ENCODE measurements at regions not wholly inside any gene's neighbourhood (a gene's known extent, or its start where the extent isn't known, plus 50 kb on each side); places are given as distances from the start of the nearest gene placed in this dataset.
"Not testable (repeated sequence)": the region's sequence is repeated elsewhere in the genome, so short reads cannot be mapped to it uniquely, and the experiment has no call there.

- no peaks in the 10 kb centered on the region for H3K36me3 Mint-ChIP-seq (ENCODE audit: low read depth, unreplicated experiment)
- no peak overlapping the region for H2AFZ ChIP-seq (ENCODE audit: low read depth, low read length)
- no peaks in the 10 kb centered on the region for H3K27me3 ChIP-seq (ENCODE audit: insufficient read depth, low read length)
- no peak for TF ChIP-seq EZH2 (IDR thresholded peaks at IDR 0.05; ENCODE audit: insufficient read depth, low read length)
- TF ChIP-seq, protein P1, sequence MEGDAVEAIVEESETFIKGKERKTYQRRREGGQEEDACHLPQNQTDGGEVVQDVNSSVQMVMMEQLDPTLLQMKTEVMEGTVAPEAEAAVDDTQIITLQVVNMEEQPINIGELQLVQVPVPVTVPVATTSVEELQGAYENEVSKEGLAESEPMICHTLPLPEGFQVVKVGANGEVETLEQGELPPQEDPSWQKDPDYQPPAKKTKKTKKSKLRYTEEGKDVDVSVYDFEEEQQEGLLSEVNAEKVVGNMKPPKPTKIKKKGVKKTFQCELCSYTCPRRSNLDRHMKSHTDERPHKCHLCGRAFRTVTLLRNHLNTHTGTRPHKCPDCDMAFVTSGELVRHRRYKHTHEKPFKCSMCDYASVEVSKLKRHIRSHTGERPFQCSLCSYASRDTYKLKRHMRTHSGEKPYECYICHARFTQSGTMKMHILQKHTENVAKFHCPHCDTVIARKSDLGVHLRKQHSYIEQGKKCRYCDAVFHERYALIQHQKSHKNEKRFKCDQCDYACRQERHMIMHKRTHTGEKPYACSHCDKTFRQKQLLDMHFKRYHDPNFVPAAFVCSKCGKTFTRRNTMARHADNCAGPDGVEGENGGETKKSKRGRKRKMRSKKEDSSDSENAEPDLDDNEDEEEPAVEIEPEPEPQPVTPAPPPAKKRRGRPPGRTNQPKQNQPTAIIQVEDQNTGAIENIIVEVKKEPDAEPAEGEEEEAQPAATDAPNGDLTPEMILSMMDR (IDR thresholded peaks at IDR 0.05; ENCODE audit: insufficient read depth, low read depth, low read length), result no peak
- H3K79me2 ChIP-seq (ENCODE audit: insufficient read depth, low read length), result no peaks in the 10 kb centered on the region
- H3K36me3 ChIP-seq (ENCODE audit: insufficient read depth, low read length), result no peaks in the 10 kb centered on the region
- H3K4me1 Mint-ChIP-seq (ENCODE audit: low read depth, unreplicated experiment), result no peaks in the 10 kb centered on the region
- no peaks in the 10 kb centered on the region for H3K4me1 ChIP-seq (ENCODE audit: insufficient read depth, low read length)
- FAIRE-seq (no peak), DNase-seq (ENCODE audit: low read depth) (no peak)
- no peak overlapping the region for H3K27ac Mint-ChIP-seq (ENCODE audit: unreplicated experiment)
- no peak overlapping the region for H3K4me3 Mint-ChIP-seq (ENCODE audit: unreplicated experiment)
- H3K9ac ChIP-seq (ENCODE audit: low read length), result no peak overlapping the region
- H3K9me3 Mint-ChIP-seq (ENCODE audit: unreplicated experiment), result no peaks in the 10 kb centered on the region
- no peaks in the 10 kb centered on the region for H3K27me3 Mint-ChIP-seq (ENCODE audit: low read depth, unreplicated experiment)
- H4K20me1 ChIP-seq (ENCODE audit: insufficient read depth, low read length), result no peaks in the 10 kb centered on the region
- no peak overlapping the region for H3K4me3 ChIP-seq (ENCODE audit: insufficient read depth, low read depth, low read length)
- H3K27ac ChIP-seq (ENCODE audit: low read depth, low read length), result no peak overlapping the region
- no peak overlapping the region for H3K4me2 ChIP-seq (ENCODE audit: low read length)
- H3K9me3 ChIP-seq (ENCODE audit: insufficient read depth, low read depth, low read length), result no peaks in the 10 kb centered on the region
Observed at GRCh38 chr5:44969825-44970224, 161.1 kb downstream of the MRPS30 start.

GRCh38 chr5:44970963-44971362, 162.2 kb downstream of the MRPS30 start:
- not testable (repeated sequence) for H3K4me1 ChIP-seq (ENCODE audit: insufficient read depth, low read length); H3K4me1 Mint-ChIP-seq (ENCODE audit: low read depth, unreplicated experiment); DNase-seq (ENCODE audit: low read depth); H3K27me3 ChIP-seq (ENCODE audit: insufficient read depth, low read length); H3K27ac ChIP-seq (ENCODE audit: low read depth, low read length); H3K27ac Mint-ChIP-seq (ENCODE audit: unreplicated experiment); H3K4me3 ChIP-seq (ENCODE audit: insufficient read depth, low read depth, low read length); H3K36me3 ChIP-seq (ENCODE audit: insufficient read depth, low read length); H3K4me3 Mint-ChIP-seq (ENCODE audit: unreplicated experiment); H3K36me3 Mint-ChIP-seq (ENCODE audit: low read depth, unreplicated experiment); FAIRE-seq; H3K9me3 ChIP-seq (ENCODE audit: insufficient read depth, low read depth, low read length); H2AFZ ChIP-seq (ENCODE audit: low read depth, low read length); H3K79me2 ChIP-seq (ENCODE audit: insufficient read depth, low read length); H3K4me2 ChIP-seq (ENCODE audit: low read length); H4K20me1 ChIP-seq (ENCODE audit: insufficient read depth, low read length); H3K27me3 Mint-ChIP-seq (ENCODE audit: low read depth, unreplicated experiment); H3K9ac ChIP-seq (ENCODE audit: low read length); H3K9me3 Mint-ChIP-seq (ENCODE audit: unreplicated experiment)

DNA sequence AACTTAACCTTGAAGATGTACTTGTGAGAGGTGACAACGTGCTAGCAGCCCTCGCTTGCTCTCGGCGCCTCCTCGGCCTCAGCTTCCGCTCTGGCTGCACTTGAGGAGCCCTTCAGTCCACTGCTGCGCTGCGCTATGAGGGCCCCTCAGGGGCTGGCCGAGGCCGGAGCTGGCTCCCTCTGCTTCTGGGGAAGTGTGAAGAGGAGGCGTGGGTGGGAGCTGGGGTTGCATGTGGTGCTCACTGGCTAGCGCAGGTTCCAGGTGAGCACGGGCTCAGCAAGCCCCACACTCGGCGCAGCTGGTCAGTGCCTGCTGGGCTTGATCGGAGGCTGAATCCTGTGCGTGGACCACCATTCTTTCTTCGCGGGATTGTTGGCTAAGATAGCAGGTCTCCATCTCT, 166.1 kb downstream of the MRPS30 start:
- Histone ChIP-seq H3K27me3 (ENCODE audit: insufficient read depth, low read length) (no peaks in the 10 kb centered on the region), H2AFZ (ENCODE audit: low read depth, low read length) (no peak overlapping the region), H3K4me1 (ENCODE audit: insufficient read depth, low read length) (no peaks in the 10 kb centered on the region), H3K9ac (ENCODE audit: low read length) (no peak overlapping the region), H3K79me2 (ENCODE audit: insufficient read depth, low read length) (no peaks in the 10 kb centered on the region), H3K9me3 (ENCODE audit: insufficient read depth, low read depth, low read length) (no peaks in the 10 kb centered on the region), H3K36me3 (ENCODE audit: insufficient read depth, low read length) (no peaks in the 10 kb centered on the region), H4K20me1 (ENCODE audit: insufficient read depth, low read length) (no peaks in the 10 kb centered on the region), H3K4me2 (ENCODE audit: low read length) (no peak overlapping the region), H3K27ac (ENCODE audit: low read depth, low read length) (no peak overlapping the region), H3K4me3 (ENCODE audit: insufficient read depth, low read depth, low read length) (no peak overlapping the region)
- DNase-seq (ENCODE audit: low read depth) (no peak), FAIRE-seq (no peak)
- Mint-ChIP-seq H3K4me3 (ENCODE audit: unreplicated experiment) (no peak overlapping the region), H3K27ac (ENCODE audit: unreplicated experiment) (no peak overlapping the region), H3K27me3 (ENCODE audit: low read depth, unreplicated experiment) (no peaks in the 10 kb centered on the region), H3K36me3 (ENCODE audit: low read depth, unreplicated experiment) (no peaks in the 10 kb centered on the region), H3K9me3 (ENCODE audit: unreplicated experiment) (no peaks in the 10 kb centered on the region), H3K4me1 (ENCODE audit: low read depth, unreplicated experiment) (no peaks in the 10 kb centered on the region)
- TF ChIP-seq, protein P1 (IDR thresholded peaks at IDR 0.05; ENCODE audit: insufficient read depth, low read depth, low read length), result no peak
- no peak for TF ChIP-seq EZH2 (IDR thresholded peaks at IDR 0.05; ENCODE audit: insufficient read depth, low read length)

All from astrocyte (in vitro differentiated cells and primary cell).